SH-SY5Y (cell line): ENCODE measurements at regions not wholly inside any gene's neighbourhood (a gene's known extent, or its start where the extent isn't known, plus 50 kb on each side); places are given as distances from the start of the nearest gene placed in this dataset.

ENCODE experiments used
- GATA2 ChIP-seq: IDR thresholded peaks from 2 replicates; pipeline ENCODE4 v1.6.1; 2011; ENCODE audit warnings: mild to moderate bottlenecking, low read depth, low read length
- GATA3 ChIP-seq: IDR thresholded peaks from 2 replicates; pipeline ENCODE4 v1.6.1; 2011; ENCODE audit warnings: low read depth, mild to moderate bottlenecking, low read length, moderate library complexity

DNA sequence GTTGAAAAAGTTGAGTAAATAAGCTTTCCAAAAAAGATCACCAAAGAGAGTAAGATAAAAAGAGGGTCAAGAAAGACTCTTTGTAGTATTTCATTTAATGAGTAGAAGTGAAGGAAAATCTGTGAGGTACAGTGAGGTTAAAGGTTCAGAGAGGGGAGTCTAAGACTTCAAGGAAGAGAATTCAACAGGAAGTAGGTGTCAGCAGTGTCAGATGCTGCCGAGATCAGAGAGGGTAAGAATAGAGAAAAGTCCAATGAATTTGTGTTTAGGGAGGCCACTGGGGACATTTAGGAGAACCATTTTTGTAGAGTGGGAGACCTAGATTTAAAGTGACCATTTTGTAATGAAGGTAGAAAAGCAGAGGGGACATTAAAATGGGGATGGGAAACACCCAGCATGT is 71.6 kb upstream of the KRAS start:
- no peak for TF ChIP-seq GATA2
- TF ChIP-seq GATA3 = no peak
